OCI-LY3 (cell line): ENCODE measurements at regions not wholly inside any gene's neighbourhood (a gene's known extent, or its start where the extent isn't known, plus 50 kb on each side); places are given as distances from the start of the nearest gene placed in this dataset.

ENCODE experiments used
- CTCF ChIP-seq: fragments of 200-600, 300-600 bp; sonication (generic); IDR thresholded peaks from 2 replicates; pipeline ENCODE4 v1.5.1; 2014; ENCODE audit warnings: antibody characterized with exemption, low read length, low read depth
- EZH2phosphoT487 ChIP-seq: fragments of 200-600 bp; shearing (Covaris generic); IDR thresholded peaks from 2 replicates; pipeline ENCODE4 v1.6.1; 2018; ENCODE audit warnings: antibody characterized with exemption, mixed run types, low read depth

- TF ChIP-seq CTCF: no peak
- TF ChIP-seq EZH2phosphoT487: no peak
These were observed 55.2 kb upstream of the MAPRE2 start for GRCh38 chr18:34985963-34986362.
